ENCODE measurements at regions not wholly inside any gene's neighbourhood (a gene's known extent, or its start where the extent isn't known, plus 50 kb on each side); places are given as distances from the start of the nearest gene placed in this dataset.

DNA sequence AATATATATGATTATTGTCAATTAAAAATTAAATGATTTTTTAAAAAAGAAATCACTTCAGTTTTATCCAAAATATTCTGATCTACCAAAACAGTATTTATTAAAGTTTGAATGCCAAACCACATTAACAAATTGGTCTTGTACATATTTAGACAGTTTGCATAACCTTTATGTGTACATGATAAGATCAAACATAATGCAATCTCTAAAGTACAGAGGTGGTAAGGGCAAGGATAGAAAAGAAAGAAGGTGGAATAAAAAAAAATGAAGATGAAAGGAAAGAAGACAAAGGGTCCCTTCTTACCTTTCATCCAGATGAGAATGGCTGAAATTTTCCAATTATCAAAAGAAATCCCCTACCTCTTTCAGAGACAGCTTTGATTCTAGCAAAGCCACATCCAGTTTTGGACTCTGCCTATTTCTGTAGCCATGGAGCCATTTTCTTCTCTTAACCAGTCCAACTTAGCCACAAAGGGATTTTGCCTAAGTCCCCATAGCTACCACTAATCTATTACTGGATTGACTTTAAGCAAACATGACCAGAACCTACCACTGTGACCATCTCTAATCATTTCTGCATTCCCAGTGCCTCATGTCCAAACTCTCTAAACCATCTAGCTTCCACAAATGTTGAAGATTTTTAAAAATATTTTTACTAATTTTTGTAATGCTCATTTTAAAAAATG, 133.3 kb upstream of the TRPM3 start:
- POLR2A ChIA-PET: no interaction called here

DNA sequence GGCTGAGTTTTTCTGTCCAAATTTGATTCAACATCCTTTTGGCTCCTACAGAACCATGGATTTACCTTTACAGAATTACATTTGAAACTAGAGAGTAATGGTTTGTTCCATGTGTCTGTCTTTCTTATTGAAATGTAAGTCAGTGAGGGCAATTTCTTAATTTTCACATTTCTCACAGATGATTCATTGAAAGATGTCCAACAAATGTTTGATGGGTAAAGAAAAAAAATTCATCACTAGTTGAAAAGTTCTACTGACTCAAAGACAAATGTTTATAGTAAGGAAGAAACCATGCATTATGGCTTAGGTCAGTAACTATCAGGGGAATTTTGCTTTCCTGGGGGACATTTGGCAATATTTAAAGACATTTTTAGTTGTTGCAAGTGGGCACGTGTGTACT, 131.6 kb upstream of the TRPM3 start:
- no peaks in the 10 kb centered on the region for H3K4me1 Mint-ChIP-seq
- H3K36me3 Mint-ChIP-seq (ENCODE audit: low read depth): no peaks in the 10 kb centered on the region
- POLR2A ChIA-PET: no interaction called here

More for the DNA sequence above, 133.3 kb upstream of the TRPM3 start:
- TF ChIP-seq, protein P1, sequence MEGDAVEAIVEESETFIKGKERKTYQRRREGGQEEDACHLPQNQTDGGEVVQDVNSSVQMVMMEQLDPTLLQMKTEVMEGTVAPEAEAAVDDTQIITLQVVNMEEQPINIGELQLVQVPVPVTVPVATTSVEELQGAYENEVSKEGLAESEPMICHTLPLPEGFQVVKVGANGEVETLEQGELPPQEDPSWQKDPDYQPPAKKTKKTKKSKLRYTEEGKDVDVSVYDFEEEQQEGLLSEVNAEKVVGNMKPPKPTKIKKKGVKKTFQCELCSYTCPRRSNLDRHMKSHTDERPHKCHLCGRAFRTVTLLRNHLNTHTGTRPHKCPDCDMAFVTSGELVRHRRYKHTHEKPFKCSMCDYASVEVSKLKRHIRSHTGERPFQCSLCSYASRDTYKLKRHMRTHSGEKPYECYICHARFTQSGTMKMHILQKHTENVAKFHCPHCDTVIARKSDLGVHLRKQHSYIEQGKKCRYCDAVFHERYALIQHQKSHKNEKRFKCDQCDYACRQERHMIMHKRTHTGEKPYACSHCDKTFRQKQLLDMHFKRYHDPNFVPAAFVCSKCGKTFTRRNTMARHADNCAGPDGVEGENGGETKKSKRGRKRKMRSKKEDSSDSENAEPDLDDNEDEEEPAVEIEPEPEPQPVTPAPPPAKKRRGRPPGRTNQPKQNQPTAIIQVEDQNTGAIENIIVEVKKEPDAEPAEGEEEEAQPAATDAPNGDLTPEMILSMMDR (IDR thresholded peaks at IDR 0.05): no peak
- Mint-ChIP-seq H3K4me3 (no peak overlapping the region), H3K27me3 (no peaks in the 10 kb centered on the region), H3K27ac (no peak overlapping the region), H3K36me3 (ENCODE audit: low read depth) (no peaks in the 10 kb centered on the region), H3K9me3 (no peaks in the 10 kb centered on the region), H3K4me1 (no peaks in the 10 kb centered on the region)
- no peak for ATAC-seq (ENCODE audit: low read depth)
- intact Hi-C loops (cut with micrococcal nuclease): no loop called here
- CTCF ChIA-PET: no interaction called here
- no peak for DNase-seq

DNA sequence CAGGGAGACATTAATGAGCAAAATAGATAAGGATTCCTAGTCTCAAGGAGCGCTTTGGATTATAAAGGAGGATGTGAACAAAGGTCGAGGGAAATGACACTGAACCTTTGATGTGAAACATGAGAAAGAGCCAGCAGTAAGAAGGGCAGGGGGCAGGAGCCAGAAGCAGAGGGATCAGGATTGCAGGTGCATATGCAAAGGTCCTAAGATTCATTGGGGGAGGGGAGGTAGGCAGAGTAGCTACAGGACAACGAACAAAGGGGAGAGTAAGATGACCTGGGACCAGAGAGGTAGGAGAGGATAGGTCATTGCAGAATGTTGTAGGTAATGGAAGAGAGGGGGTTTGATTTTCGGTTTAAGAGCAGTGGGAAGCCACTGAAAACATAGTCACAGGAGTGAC, 129.2 kb upstream of the TRPM3 start:
- no peaks in the 10 kb centered on the region for H3K36me3 Mint-ChIP-seq (ENCODE audit: low read depth)
- intact Hi-C loops (cut with micrococcal nuclease): no loop called here
- TF ChIP-seq, protein P1 (IDR thresholded peaks at IDR 0.05): no peak
- H3K27me3 Mint-ChIP-seq: no peaks in the 10 kb centered on the region
- POLR2A ChIA-PET: no interaction called here
- CTCF ChIA-PET: interaction anchor here (1.8 kb wide), 1 partner anchor 610 kb away, joined by 4 read pairs; no protein-coding TSS in a partner anchor
- no peaks in the 10 kb centered on the region for H3K9me3 Mint-ChIP-seq
- H3K4me3 Mint-ChIP-seq: no peak overlapping the region
- ATAC-seq (ENCODE audit: low read depth) (no peak), DNase-seq (no peak)
- H3K4me1 Mint-ChIP-seq: no peaks in the 10 kb centered on the region
- no peak overlapping the region for H3K27ac Mint-ChIP-seq

More for the DNA sequence above, 131.6 kb upstream of the TRPM3 start:
- TF ChIP-seq, protein P1 (IDR thresholded peaks at IDR 0.05): no peak
- ATAC-seq (ENCODE audit: low read depth): no peak
- CTCF ChIA-PET: no interaction called here
- H3K27ac Mint-ChIP-seq: no peak overlapping the region
- H3K27me3 Mint-ChIP-seq: no peaks in the 10 kb centered on the region
- DNase-seq: no peak
- intact Hi-C loops (cut with micrococcal nuclease): no loop called here
- no peak overlapping the region for H3K4me3 Mint-ChIP-seq
- no peaks in the 10 kb centered on the region for H3K9me3 Mint-ChIP-seq

DNA sequence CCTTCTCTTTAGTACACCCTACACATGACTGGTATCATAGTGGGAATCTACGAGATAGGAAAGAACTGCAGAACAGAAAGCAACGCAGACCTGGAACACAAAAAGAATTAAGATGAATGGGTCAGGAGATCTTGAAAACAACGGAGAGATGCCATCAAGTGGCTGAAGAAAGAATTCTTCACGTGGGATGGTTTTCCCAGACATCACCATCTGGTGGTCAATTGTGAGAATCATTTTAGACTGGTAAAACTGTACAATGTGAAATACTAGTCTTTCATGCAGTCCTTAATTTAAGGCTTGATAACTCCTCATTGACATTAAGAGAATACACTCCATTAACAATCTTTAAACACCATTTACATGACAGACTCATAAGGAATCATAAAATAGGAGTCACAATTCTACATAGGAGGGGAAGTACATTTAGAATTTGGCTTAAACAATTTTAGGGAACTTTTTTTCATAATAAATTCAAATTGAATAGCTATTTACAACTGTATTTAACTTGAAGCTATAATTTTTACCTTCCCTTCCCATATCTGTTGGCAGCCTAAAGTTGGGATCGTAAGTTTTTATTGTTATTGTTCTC, 128.4 kb upstream of the TRPM3 start:
- H3K4me3 Mint-ChIP-seq: no peak overlapping the region
- no peak for DNase-seq

DNA sequence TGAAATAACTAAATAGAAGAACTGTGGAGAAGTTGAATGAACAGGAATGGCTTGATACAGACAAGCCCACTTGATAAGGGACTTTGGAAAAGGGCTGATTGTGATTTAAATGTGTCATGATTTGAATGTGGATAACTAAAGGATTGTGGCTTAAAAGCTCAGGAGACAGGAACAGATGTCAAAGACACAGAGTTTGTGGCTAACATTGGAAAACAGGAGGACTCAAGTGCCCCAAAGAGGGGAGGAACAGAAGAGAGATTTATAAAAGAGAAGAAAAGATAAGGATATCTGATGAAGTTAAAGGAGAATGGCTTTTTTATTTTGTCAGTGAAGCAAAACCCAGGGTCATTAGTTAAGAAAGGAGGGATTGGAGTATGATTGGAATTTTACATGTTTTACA, 124.2 kb upstream of the TRPM3 start:
- Mint-ChIP-seq H3K27me3 (no peaks in the 10 kb centered on the region), H3K36me3 (ENCODE audit: low read depth) (no peaks in the 10 kb centered on the region), H3K4me1 (no peaks in the 10 kb centered on the region), H3K27ac (no peak overlapping the region), H3K4me3 (no peak overlapping the region), H3K9me3 (no peaks in the 10 kb centered on the region)
- ChIA-PET POLR2A (no interaction called here), CTCF (no interaction called here)
- no peak for ATAC-seq (ENCODE audit: low read depth)
- no peak for DNase-seq
- TF ChIP-seq, protein P1 (IDR thresholded peaks at IDR 0.05): no peak
- intact Hi-C loops (cut with micrococcal nuclease): no loop called here

More for the DNA sequence above, 128.4 kb upstream of the TRPM3 start:
- no peaks in the 10 kb centered on the region for H3K36me3 Mint-ChIP-seq (ENCODE audit: low read depth)
- CTCF ChIA-PET: interaction anchor here (1.8 kb wide), 1 partner anchor 610 kb away, joined by 4 read pairs; no protein-coding TSS in a partner anchor
- no peaks in the 10 kb centered on the region for H3K4me1 Mint-ChIP-seq
- ATAC-seq (ENCODE audit: low read depth): no peak
- H3K9me3 Mint-ChIP-seq: no peaks in the 10 kb centered on the region
- intact Hi-C loops (cut with micrococcal nuclease): no loop called here
- no peak overlapping the region for H3K27ac Mint-ChIP-seq
- TF ChIP-seq, protein P1 (IDR thresholded peaks at IDR 0.05): no peak
- POLR2A ChIA-PET: no interaction called here
- H3K27me3 Mint-ChIP-seq: no peaks in the 10 kb centered on the region
